ENCODE measurements at regions not wholly inside any gene's neighbourhood (a gene's known extent, or its start where the extent isn't known, plus 50 kb on each side); places are given as distances from the start of the nearest gene placed in this dataset.

GRCh38 chr3:74107451-74107850 is 482.7 kb upstream of the PDZRN3 start:
- no peak for TF ChIP-seq EZH2 (IDR thresholded peaks at IDR 0.05; ENCODE audit: low read length)
- TF ChIP-seq, protein P1, sequence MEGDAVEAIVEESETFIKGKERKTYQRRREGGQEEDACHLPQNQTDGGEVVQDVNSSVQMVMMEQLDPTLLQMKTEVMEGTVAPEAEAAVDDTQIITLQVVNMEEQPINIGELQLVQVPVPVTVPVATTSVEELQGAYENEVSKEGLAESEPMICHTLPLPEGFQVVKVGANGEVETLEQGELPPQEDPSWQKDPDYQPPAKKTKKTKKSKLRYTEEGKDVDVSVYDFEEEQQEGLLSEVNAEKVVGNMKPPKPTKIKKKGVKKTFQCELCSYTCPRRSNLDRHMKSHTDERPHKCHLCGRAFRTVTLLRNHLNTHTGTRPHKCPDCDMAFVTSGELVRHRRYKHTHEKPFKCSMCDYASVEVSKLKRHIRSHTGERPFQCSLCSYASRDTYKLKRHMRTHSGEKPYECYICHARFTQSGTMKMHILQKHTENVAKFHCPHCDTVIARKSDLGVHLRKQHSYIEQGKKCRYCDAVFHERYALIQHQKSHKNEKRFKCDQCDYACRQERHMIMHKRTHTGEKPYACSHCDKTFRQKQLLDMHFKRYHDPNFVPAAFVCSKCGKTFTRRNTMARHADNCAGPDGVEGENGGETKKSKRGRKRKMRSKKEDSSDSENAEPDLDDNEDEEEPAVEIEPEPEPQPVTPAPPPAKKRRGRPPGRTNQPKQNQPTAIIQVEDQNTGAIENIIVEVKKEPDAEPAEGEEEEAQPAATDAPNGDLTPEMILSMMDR (optimal IDR thresholded peaks at IDR 0.05 in 1 of 3, IDR thresholded peaks at IDR 0.05 in 1 of 3, conservative IDR thresholded peaks at IDR 0.05 in 1 of 3; ENCODE audit: extremely low read depth in 1 of 3, insufficient read depth in 2 of 3, low read length in 3 of 3), result no peak
